ENCODE measurements at regions not wholly inside any gene's neighbourhood (a gene's known extent, or its start where the extent isn't known, plus 50 kb on each side); places are given as distances from the start of the nearest gene placed in this dataset.

- no peak for DNase-seq (ENCODE audit: low read depth)
- Histone ChIP-seq H3K27me3 (ENCODE audit: control insufficient read depth, insufficient read depth, low read length) (no peaks in the 10 kb centered on the region), H3K36me3 (ENCODE audit: control insufficient read depth, insufficient read depth, low read length) (no peaks in the 10 kb centered on the region), H3K4me3 (ENCODE audit: low read depth, low read length) (no peak overlapping the region)
- no peak for TF ChIP-seq CTCF (IDR thresholded peaks at IDR 0.05; ENCODE audit: insufficient read depth, low read length, poor library complexity, severe bottlenecking)
Measured at GRCh38 chr9:31490551-31491106, 893.8 kb upstream of the ACO1 start.

- no peak for DNase-seq (ENCODE audit: low read depth)
- no peak for TF ChIP-seq CTCF (IDR thresholded peaks at IDR 0.05; ENCODE audit: insufficient read depth, low read length, poor library complexity, severe bottlenecking)
- H3K4me3 ChIP-seq (ENCODE audit: low read depth, low read length), result no peak overlapping the region
- no peaks in the 10 kb centered on the region for H3K27me3 ChIP-seq (ENCODE audit: control insufficient read depth, insufficient read depth, low read length)
- H3K36me3 ChIP-seq (ENCODE audit: control insufficient read depth, insufficient read depth, low read length), result no peaks in the 10 kb centered on the region
Measured at GRCh38 chr9:31492229-31492628, 892.2 kb upstream of the ACO1 start.

GRCh38 chr9:31500422-31500821, 884.0 kb upstream of the ACO1 start:
- Histone ChIP-seq H3K27me3 (ENCODE audit: control insufficient read depth, insufficient read depth, low read length) (no peaks in the 10 kb centered on the region), H3K36me3 (ENCODE audit: control insufficient read depth, insufficient read depth, low read length) (no peaks in the 10 kb centered on the region), H3K4me3 (ENCODE audit: low read depth, low read length) (no peak overlapping the region)
- TF ChIP-seq CTCF (IDR thresholded peaks at IDR 0.05; ENCODE audit: insufficient read depth, low read length, poor library complexity, severe bottlenecking), result no peak
- DNase-seq (ENCODE audit: low read depth), result no peak

- DNase-seq (ENCODE audit: low read depth), result no peak
- no peaks in the 10 kb centered on the region for H3K36me3 ChIP-seq (ENCODE audit: control insufficient read depth, insufficient read depth, low read length)
- H3K27me3 ChIP-seq (ENCODE audit: control insufficient read depth, insufficient read depth, low read length), result no peaks in the 10 kb centered on the region
- no peak overlapping the region for H3K4me3 ChIP-seq (ENCODE audit: low read depth, low read length)
- no peak for TF ChIP-seq CTCF (IDR thresholded peaks at IDR 0.05; ENCODE audit: insufficient read depth, low read length, poor library complexity, severe bottlenecking)
Measured at GRCh38 chr9:31519011-31519410, 865.4 kb upstream of the ACO1 start.

- Histone ChIP-seq H3K36me3 (ENCODE audit: control insufficient read depth, insufficient read depth, low read length) (no peaks in the 10 kb centered on the region), H3K4me3 (ENCODE audit: low read depth, low read length) (no peak overlapping the region), H3K27me3 (ENCODE audit: control insufficient read depth, insufficient read depth, low read length) (no peaks in the 10 kb centered on the region)
- DNase-seq (ENCODE audit: low read depth), result no peak
- TF ChIP-seq CTCF (IDR thresholded peaks at IDR 0.05; ENCODE audit: insufficient read depth, low read length, poor library complexity, severe bottlenecking), result no peak
Measured at GRCh38 chr9:31519424-31519823, 865.0 kb upstream of the ACO1 start.

- TF ChIP-seq CTCF (IDR thresholded peaks at IDR 0.05; ENCODE audit: insufficient read depth, low read length, poor library complexity, severe bottlenecking), result no peak
- Histone ChIP-seq H3K36me3 (ENCODE audit: control insufficient read depth, insufficient read depth, low read length) (no peaks in the 10 kb centered on the region), H3K4me3 (ENCODE audit: low read depth, low read length) (no peak overlapping the region), H3K27me3 (ENCODE audit: control insufficient read depth, insufficient read depth, low read length) (no peaks in the 10 kb centered on the region)
- DNase-seq (ENCODE audit: low read depth), result no peak
Measured at GRCh38 chr9:31519826-31520225, 864.6 kb upstream of the ACO1 start.

Measured in kidney epithelial cell (primary cell).